ENCODE measurements at regions not wholly inside any gene's neighbourhood (a gene's known extent, or its start where the extent isn't known, plus 50 kb on each side); places are given as distances from the start of the nearest gene placed in this dataset.

DNA sequence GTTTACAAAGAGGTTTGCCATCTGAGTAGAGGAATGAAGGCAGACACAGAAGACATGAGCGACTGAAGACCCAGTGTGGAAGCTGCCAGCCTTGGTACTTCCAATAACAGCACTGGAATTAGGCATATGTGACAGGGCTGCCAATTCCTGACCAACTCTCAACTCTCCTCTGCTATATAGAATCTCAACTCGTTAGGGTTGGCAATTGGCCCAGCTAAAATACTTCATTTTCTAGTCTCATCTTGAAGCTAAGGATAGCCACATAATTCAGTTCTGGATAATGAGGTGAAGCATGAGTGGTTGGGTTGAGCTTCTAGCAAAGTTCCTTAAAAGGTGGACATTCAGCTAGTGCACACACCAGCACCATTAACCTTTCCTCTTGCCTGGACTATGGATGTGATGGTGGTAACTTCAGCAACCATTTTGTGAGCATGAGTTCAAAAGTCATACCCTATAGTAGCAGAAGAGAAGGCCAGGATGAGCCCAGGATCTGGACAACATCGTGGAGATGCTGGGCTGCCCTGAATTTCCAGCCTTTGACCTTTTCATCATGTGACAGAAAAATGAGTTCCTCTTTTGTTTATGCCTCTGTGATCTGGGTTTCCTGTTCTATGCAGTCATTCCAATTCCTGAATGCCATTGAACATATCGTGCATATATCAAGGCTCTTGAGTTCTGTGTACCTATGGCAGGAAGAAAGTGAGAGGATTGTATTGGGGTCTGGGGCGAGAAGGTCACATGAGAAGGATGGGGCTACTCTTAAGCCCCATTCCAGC is 68.1 kb upstream of the HAAO start:
- Mint-ChIP-seq H3K27ac (ENCODE audit: unreplicated experiment) (no peak overlapping the region), H3K4me1 (ENCODE audit: low read depth) (peaks cover 13% of the 10 kb centered on the region), H3K9me3 (ENCODE audit: low read depth) (peaks cover 5% of the 10 kb centered on the region), H3K36me3 (ENCODE audit: low read depth) (peaks cover 4% of the 10 kb centered on the region), H3K4me3 (ENCODE audit: unreplicated experiment) (no peak overlapping the region), H3K27me3 (ENCODE audit: low read depth) (no peaks in the 10 kb centered on the region)
- TF ChIP-seq, protein P1, sequence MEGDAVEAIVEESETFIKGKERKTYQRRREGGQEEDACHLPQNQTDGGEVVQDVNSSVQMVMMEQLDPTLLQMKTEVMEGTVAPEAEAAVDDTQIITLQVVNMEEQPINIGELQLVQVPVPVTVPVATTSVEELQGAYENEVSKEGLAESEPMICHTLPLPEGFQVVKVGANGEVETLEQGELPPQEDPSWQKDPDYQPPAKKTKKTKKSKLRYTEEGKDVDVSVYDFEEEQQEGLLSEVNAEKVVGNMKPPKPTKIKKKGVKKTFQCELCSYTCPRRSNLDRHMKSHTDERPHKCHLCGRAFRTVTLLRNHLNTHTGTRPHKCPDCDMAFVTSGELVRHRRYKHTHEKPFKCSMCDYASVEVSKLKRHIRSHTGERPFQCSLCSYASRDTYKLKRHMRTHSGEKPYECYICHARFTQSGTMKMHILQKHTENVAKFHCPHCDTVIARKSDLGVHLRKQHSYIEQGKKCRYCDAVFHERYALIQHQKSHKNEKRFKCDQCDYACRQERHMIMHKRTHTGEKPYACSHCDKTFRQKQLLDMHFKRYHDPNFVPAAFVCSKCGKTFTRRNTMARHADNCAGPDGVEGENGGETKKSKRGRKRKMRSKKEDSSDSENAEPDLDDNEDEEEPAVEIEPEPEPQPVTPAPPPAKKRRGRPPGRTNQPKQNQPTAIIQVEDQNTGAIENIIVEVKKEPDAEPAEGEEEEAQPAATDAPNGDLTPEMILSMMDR (IDR thresholded peaks at IDR 0.05) = no peak
- no peak for DNase-seq (ENCODE audit: low spot score)

DNA sequence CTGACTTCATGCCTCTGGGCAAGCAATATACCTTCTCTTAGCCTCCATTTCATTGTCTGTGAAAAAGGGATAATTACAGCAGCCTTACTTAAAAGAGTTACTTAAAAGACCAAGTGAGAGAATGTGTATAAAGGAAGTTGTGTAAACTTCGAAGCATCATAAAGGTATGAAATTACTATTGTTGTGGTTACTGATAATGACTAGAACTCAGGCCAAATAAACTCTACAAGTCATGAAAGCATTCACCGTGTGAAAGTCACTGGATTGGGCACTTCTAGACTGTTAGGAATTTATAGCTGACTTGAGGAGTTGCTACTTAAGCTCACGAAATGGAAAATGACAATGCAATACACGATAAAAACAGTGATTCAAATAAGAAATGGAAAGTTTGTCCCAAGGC is 67.4 kb upstream of the HAAO start:
- Mint-ChIP-seq H3K4me1 (ENCODE audit: low read depth) (peaks cover 13% of the 10 kb centered on the region), H3K27ac (ENCODE audit: unreplicated experiment) (no peak overlapping the region), H3K27me3 (ENCODE audit: low read depth) (no peaks in the 10 kb centered on the region), H3K9me3 (ENCODE audit: low read depth) (peaks cover 5% of the 10 kb centered on the region), H3K36me3 (ENCODE audit: low read depth) (peaks cover 4% of the 10 kb centered on the region), H3K4me3 (ENCODE audit: unreplicated experiment) (no peak overlapping the region)
- DNase-seq (ENCODE audit: low spot score) = no peak
- TF ChIP-seq, protein P1 (IDR thresholded peaks at IDR 0.05) = no peak

DNA sequence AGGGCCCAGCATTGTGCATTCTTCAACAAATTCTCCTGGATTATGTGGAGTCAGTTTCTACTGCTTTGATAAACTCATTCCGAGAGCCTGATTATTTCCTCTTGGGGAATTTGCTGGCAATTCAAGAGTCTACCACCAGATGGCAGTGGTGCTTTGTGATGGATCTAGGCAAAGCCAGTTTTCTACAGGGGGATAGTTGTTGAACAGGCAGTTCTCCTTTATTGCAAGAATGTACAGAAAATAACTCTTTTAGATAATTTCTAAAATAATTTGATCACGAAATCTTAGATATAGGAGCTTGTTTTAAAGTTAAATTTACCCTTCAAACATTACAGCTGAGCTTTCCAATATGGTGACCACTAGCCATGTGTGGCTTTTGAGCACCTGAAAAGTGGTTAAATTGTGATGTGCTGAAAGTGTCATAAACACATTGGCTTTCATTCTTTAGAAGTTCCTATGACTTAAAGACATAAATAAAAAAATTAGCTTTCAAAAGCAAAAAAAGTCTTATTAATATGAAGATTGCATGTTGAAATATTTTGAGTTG is 66.7 kb upstream of the HAAO start:
- peaks cover 5% of the 10 kb centered on the region for H3K9me3 Mint-ChIP-seq (ENCODE audit: low read depth)
- H3K27ac Mint-ChIP-seq (ENCODE audit: unreplicated experiment) = no peak overlapping the region
- H3K27me3 Mint-ChIP-seq (ENCODE audit: low read depth) = no peaks in the 10 kb centered on the region
- H3K4me1 Mint-ChIP-seq (ENCODE audit: low read depth) = peaks cover 17% of the 10 kb centered on the region
- no peak overlapping the region for H3K4me3 Mint-ChIP-seq (ENCODE audit: unreplicated experiment)
- DNase-seq (ENCODE audit: low spot score) = no peak
- peaks cover 4% of the 10 kb centered on the region for H3K36me3 Mint-ChIP-seq (ENCODE audit: low read depth)
- TF ChIP-seq, protein P1 (IDR thresholded peaks at IDR 0.05) = peak; percentile 96

DNA sequence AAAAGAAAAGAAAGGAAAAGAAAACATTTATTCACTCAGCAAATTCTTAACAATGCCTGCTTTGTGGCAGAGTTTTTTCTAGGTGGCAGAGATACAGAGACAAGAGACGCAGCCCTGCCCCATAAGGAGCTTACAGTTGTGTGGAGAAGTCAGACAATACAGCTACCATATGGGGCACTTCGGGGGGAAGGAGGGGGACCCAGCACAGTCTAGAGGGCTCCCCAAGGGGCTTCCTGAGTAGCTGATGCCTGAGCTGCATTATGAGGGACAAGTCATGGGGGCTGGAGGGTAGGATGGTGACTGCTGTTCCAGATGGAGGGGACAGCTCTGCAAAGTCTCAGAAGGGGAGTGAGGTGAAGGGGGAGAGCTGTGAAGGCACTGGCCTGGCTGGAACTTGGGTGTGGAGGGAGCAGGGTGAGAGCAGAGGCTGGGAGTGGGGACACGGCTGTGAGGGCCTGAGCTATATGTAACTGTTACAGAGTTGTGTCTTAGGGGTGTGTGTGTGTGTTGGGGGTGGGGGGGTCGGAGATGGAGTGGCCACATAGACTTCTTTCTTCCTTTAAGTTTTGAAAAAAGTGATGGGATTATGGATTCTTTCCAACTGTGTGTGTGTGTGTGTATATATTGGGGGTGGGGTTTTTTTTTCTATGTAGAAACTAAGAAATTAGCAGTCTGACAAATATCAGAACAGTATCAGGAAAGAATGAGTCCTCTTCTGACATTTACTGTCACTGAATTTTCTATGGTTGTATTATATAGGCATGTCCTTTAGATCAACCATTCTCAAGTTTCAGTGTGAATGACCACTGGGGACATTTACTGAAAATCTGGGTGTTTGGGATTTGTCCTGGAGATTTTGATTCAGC is 66.0 kb upstream of the HAAO start:
- Mint-ChIP-seq H3K4me3 (ENCODE audit: unreplicated experiment) (no peak overlapping the region), H3K27me3 (ENCODE audit: low read depth) (no peaks in the 10 kb centered on the region), H3K36me3 (ENCODE audit: low read depth) (peaks cover 4% of the 10 kb centered on the region), H3K9me3 (ENCODE audit: low read depth) (peaks cover 5% of the 10 kb centered on the region), H3K4me1 (ENCODE audit: low read depth) (peaks cover 22% of the 10 kb centered on the region), H3K27ac (ENCODE audit: unreplicated experiment) (no peak overlapping the region)
- DNase-seq (ENCODE audit: low spot score) = no peak
- TF ChIP-seq, protein P1 (IDR thresholded peaks at IDR 0.05) = no peak
